HG03097 (cell line): ENCODE measurements at regions not wholly inside any gene's neighbourhood (a gene's known extent, or its start where the extent isn't known, plus 50 kb on each side); places are given as distances from the start of the nearest gene placed in this dataset.

ENCODE experiments used
- ATAC-seq: cut with Tn5 transposase; IDR thresholded peaks from one replicate; pipeline ENCODE4 v1.9.1; 2021; ENCODE audit not compliant: unreplicated experiment, low FRiP score

DNA sequence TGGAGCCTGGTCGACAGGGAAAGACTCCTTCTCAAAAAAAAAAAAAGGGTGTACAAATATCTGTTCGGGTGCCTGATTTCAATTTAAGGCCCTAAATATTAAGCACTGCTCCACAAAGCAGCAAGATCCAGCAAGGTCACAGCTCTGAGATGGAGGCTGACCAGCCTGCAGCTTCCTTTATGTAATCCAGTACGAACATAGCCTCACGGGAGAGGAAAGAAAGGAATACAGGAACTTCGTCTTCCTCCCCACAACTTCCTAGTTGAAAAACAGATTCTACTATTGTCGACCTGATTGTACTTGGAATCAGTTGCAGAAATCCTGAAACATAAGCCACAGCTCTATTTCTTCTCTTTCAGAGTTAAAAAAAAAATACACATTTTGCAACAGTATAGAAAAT, 53.5 kb upstream of the TBC1D9 start:
- ATAC-seq = no peak

- no peak for ATAC-seq
Observed at GRCh38 chr4:140808256-140808655, 52.1 kb upstream of the TBC1D9 start.

DNA sequence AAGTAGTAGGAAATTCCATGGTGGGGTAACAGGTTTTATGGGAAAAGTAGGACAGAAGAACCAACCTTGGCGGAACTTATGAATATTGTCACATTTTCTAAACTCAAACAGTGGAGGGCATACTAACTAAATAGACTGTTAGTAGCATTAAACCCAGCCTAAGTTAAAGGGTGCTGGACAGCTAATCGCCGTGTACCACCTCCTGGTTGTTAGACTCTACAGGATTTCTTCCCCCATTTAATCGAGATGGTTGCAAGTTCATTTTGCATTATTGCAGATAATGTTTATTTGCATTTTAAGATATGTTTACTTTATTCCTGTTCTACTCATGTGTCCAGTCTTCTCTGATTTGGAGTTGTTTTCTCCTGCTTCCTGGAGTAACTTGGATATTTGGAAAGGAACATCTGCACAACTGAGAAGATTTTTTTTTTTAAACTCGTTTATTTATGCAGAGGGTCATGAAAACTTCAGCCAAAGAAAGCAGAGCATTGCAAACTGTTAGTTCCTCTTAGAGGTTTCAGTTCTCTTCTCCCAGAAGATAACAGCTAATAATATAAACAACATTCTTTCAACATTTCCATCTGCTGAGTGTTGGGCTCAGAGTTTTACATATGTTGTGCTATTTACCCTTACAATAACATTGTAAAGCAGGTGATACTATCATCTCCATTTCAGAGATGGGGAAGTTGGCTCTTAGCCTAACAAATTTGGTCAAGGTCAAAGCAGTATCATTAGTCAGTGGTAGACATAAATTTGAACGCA, 51.5 kb upstream of the TBC1D9 start:
- peak; percentile 74 for ATAC-seq

GRCh38 chr4:140806163-140806562, 50.0 kb upstream of the TBC1D9 start:
- ATAC-seq = peak; percentile 68
